HCEC 1CT (cell line): ENCODE measurements at regions not wholly inside any gene's neighbourhood (a gene's known extent, or its start where the extent isn't known, plus 50 kb on each side); places are given as distances from the start of the nearest gene placed in this dataset.

ENCODE experiments used
- DNase-seq: peaks from one replicate; pipeline ENCODE4 v3.0.0-alpha.2; 2017

DNA sequence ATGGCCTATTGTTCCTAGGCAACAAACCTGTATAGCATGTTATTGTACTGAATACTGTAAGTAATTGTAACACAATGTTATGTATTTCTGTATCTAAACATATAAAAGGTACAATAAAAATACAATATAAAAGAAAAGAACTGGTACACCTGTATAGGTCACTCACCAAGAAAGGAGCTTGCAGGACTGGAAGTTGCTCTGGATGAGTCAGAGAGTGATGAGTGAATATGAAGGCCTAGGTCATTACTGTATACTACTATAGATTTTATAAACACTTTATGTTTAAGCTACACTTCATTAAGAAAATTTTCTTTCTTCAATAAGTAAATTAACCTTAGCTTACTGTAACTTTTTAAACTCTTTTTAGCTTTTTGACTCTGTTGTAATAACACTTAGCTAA lies 559.9 kb downstream of the PLPP3 start:
- no peak for DNase-seq

DNA sequence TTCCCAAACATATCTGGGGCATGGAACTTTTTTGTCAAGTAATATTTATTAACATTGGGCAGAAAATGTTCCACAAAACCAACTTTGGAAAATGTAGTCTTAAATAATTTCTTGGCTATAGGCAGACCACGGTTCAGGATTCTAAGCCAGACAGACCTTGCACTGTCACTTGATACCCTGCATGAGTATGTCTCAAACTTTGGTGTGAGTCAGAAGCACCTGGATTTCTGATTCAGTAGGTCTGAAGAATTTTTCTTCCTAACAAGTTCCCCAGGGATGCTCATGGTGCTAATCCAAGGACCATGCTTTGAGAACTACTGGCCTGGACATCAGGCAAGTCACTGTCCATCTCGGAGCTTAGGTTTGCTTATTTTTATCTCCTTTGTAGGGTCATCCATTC lies 562.0 kb downstream of the PLPP3 start:
- no peak for DNase-seq

DNA sequence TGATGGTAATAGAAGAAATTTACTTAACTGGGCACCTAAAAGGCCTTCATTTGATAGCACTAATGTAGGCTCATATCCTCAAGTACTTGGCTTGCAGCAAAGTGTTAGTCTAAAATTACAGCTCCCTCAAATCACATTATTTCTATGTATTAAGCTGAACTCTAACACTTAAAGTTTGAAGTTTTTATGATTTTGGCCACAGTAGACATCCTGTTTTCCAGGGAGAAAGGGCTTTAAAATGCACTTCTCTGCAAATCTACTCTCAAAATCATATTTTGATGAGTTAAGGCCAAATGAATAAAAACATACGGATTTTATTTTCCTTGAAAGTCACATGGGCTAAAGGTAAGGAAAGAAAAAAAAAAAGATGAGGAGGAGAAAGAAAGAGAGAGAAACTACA lies 575.5 kb downstream of the PLPP3 start:
- DNase-seq, result no peak

DNA sequence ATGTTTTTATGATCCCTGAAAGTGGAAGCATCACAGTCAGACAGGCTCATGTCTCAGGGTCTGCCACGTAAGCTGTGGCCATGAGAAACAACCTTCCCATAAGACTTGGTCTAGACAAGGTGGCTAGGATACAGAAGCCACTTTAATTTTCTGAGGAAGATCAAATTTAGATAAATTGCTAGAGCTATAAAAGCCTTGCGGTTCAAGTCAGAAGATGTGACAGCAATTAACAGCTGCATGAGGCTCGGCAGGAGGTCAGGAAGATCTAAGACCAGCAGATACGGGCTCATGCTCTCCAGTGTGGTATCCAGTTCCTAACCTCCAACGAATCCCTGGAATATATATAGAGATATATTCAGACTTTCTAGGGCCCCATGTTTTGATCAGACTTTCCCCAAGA lies 577.1 kb downstream of the PLPP3 start:
- no peak for DNase-seq

DNA sequence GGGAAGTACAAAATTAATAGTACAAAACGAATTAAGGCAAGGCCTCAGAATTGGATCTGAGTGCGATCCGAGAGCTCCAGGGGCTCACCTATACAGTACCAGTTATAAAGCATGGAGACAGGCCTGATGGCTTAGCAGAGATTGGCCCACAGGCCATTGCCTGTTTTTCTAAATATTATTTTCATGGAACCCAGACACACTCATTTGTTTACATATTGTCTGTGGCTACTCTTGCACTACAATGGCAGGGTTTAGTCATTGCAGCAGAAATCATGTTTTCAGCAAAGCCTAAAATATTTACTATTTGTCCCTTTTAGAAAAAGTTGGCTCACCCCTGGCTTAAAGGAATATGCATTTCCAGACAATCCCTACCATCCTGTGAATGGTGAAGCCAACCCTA lies 578.9 kb downstream of the PLPP3 start:
- DNase-seq, result no peak

DNA sequence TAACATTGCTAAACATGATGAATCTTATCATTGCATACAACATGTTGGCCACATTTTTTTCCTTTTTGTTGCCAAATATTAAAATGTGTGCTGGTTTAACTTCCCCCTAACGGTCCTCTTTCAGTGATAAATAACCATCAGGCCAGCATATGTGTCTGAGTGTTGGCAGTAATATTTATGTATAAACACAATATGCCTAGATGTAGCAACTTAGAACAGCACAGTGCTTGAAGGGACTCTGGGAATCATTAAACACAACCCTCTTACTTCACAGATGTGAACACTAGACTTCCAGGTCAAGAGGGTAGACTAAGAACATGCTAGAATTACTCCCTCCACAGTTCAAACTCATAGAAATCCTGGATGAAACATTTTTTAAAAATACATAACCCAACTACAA lies 581.8 kb downstream of the PLPP3 start:
- no peak for DNase-seq

DNA sequence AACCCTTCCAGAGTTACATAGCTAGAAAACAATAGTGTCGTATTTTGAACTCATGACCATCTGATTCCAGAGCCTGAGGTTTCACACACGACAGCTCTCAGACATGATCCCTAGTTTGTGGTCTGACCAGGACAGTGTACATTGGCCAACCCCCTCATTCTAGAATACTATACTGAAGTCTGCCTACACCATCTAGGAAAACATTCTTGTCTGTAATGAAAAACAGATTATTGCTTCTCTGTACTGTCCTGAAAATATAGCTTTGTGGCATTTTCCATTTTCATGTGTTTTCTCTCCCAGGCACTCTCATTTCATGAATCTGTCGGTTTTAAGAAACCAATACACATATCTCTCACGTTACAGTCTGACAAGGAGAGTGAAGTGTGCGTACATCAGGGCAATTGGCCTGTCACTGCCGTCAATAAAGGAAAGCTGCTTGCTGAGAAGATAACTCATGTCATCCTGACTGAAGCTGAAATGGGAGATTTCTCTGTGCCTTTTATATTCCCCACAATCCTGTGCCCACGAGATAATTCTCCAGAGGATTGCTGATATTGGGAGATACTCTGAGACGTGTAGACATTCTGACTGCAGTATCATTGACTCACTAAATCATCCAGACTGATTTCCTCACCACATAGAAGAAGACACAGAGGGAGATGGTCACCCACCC lies 585.6 kb downstream of the PLPP3 start:
- no peak for DNase-seq

DNA sequence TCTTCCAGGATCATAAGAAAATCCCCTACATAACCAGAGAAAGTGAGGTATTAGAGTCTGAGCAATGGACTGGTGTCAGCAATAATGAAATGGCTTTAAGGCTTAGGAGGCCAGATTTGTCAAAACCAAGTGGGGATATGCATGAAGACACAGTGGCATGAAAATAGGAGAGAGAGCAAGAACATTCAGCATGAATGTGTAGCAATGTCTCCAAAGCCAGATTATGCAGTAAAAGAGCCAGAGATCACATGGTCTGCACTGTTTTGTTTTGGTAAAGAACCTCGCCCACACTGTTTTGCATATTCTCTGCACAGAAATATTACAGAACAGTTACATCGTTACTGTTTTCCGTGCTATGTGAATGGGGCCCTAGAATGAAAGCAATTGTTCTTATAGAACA lies 589.4 kb downstream of the PLPP3 start:
- DNase-seq, result no peak

DNA sequence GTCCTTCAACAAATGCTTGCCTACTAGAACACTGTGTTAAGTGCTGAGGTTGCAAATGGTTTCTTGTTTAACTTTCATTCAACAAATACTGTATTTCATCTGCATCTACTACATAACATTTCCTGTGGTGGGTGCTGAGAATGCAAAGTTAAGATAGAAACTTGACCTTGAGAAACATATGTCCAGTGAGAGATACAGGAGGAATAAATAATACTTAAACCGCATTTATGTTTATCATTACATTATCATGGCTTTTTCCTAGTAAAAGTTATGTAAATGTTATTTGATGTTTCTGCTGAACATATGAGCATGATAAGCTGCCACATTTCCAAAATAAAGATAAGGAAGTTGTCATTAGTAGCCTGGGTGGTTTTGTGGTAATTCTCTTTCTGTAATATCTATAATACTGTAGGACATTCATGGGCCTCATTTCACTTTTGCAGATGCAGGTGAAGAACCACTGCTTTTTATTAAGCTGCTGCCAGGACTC lies 590.4 kb downstream of the PLPP3 start:
- DNase-seq, result no peak

DNA sequence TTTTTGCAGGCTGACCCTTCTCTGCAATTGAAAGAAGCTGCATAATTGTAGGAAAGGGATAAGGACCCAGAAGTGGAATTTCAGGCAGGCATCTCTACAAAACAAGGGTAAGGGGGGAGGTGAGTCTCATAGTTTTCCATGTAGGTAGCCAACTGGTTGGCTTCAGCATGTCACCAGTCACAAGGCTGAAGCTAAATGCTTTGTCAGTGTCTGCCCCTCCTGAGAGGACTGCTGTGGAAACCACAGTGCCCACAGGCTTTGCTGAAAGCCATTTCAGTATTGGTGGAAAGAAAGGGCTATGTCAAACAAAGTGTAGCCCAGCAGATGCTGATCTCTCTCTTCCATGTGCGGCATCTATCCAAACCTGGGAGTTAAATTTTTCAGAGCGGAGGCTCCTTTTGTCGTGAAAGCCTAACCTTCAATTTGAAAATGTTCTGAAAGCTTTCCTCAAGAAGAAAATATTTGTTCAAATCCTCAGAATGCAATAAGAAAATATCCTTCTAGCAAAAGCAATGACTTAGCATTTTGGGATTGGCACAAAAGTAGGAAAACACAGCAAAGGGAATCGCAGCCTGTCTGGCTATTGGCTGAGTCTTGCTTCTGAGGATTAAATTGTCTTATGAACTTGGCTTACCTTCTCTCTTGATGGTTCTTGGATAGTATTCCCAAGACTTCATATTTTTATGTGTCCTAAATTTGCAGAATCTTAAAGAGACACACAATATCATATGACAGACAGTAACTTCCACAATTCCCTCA lies 591.7 kb downstream of the PLPP3 start:
- no peak for DNase-seq

DNA sequence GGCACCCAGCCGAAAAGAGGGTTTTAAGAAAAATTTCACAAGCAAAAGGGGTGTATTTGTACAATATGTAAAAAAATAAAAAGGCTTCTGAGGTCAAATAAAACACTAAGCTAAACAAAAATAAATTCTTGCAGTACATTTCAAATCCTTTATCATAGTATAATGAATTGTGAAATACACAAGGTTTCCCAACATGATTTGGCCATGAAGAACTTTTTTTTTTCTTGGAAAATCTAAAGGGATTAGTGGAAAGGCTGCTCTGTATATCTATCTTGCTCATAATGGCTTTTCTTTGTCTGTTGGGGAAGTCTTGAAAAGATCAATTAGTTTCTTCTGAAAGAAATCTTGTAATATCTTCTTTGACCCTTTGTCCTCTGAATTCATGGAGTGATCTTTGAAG lies 593.4 kb downstream of the PLPP3 start:
- peak; percentile 31 for DNase-seq

DNA sequence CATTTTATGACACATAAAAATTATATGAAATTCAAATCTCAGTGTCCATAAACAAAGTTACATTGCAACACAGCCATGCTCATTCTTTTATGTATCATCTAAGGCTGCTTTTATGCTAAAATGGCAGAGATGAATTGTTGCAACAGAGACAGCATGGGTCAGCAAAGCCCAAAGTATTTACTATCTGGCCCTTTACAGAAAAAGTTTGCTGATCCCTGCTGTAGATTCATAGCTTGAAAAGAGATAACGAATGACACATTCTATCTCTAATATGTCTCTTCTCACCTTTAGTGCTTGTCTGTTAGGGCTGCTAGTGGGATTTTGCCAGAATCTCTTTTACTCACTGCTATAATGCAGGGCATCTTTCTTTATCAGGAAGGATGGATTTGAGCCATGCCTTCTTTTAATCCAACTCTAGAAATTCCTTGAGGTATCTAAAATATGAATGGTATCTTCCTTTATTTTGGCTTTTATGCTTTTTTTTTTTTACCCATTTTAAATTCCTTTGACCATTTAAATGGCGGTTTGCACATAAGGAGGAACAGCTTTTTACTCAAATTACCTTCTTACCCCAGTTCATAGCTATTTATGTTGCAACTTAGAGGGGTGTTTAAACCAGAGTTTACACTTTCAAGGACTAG lies 598.2 kb downstream of the PLPP3 start:
- DNase-seq, result peak; percentile 25

DNA sequence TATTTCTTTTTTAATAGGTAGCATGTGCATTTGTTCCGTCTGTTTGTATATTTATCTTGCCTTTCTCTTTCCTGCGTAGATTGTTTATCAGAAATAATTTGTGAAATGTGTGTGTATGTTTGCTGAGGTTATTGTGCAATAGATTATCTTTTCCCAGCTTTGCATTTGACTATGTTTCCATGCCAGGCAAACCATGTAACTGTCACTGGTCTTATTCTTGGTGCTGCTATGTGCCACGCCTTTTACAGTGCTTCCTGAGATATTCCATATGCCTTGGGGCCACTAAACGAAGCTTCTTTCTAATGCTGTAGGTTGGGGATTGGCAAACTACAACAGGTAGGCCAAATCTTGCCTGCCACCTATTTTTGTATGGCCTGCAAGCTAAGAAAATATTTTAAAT lies 598.8 kb downstream of the PLPP3 start:
- DNase-seq, result peak; percentile 31

DNA sequence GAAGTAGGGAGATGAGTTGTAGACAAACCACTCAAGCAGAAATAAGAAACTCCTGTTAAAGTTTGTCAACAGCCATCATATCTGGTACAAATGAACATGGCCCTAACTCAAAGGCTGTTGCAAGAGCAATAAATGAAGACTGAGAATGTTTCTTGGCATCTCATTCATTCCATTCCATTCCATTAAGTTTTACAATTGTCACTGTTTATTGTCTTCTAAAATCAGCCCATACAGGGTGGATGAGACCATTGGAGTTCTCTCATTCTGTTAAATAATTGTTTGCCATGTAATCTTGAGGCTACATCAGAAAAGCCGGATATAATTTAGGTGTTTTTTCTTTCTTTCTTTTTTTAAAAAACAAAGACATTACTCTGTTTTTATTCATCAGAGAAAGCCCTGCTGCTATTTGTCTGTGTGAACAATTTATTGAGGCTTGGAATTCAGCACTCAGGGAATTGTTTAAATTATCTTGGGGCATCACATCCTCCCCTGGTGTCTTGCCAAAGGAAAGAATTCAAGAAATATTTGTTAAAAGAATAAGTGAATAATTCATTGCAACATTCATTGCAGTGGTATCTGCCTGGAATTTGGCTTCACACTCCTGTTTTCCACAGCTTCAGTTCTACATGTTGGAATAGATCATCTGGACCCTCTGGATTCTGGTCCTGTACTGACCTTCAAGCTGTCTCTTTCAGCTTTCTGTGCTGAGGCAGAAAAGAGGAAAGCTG lies 604.5 kb downstream of the PLPP3 start:
- peak; percentile 64 for DNase-seq

DNA sequence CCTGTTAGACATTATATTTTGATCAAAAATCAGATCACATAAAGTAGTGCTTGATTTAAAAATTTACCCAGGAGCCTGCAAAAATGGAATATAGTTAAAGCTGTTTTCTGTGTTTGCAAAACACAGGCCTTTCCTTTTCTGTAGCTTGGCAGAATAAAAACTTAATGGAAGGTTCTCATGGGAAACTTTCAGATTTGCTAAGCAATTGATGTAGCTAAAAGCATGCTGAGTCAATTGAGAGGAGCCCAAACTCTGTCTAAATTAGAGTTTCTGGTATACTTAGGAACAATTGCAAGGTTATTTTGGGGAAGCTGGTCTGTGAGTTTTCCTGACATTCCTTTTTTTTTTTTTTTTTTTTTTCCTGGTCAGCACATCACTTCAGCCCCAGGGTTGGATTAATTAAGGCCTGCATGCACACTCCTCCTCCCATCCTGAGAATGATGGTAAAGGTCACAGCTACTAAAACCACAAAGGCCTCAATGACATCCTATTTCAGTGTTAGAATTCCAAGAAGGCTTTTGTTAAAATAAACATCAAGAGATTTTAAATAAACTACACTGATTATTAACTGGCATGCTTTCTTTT lies 608.7 kb downstream of the PLPP3 start:
- no peak for DNase-seq

DNA sequence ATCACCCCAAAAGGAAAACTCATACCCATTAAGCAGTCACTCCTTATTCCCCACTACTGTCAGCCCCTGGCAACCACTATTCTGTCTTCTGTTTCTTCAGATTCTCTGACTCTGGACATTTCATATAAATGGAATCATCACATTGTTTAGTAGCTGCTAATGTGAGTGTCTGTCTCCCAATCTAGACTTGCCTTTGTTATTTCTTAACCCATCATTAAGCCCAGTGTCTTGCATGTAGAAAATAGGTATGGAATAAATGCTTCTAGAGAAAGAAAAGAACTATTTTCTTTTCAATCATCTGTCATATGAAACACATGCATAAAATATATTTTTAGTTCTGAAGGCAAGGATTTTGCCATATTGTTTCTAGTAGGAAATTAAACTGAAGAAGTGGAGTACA lies 610.0 kb downstream of the PLPP3 start:
- no peak for DNase-seq

DNA sequence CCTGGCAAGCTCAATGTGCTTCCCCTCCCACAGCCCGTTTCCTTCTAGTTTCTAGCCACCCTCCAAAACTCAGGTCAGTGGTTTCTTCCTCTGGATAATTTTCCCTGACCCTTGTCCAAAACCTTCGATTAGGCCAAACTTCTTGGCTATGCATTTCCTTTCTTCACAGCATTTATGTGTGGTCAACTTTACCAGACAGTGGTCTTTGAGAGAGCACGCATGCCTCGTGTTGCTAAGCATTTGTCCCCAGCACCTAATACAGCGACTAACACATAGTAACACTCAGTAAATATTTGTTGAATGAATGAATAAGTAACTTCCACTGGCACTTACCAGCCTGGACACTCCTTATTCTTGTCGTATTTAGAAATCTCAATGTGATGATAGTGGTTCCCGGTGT lies 610.7 kb downstream of the PLPP3 start:
- no peak for DNase-seq

DNA sequence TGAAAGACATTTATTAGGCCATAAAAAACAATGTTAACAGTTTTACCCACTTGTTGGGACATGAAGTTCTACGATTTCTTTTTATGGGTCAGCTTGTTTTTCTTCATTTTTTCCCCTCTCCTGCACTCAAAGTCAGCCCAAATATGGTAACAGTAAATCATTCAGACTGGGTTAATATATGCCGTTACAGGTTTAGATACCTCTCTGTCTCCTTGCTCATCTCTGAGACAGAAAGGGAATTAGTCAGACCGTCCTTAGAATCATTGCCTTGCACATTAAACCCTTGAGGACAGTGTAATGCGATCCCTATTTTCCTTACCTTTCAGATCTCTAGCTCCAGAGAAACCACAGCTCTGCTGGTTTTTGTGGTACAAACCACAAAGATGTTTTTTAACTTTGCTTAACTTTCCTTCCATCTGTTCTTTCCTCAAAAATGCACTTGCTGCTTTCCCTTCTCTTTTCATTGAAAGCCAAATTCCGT lies 613.3 kb downstream of the PLPP3 start:
- no peak for DNase-seq

DNA sequence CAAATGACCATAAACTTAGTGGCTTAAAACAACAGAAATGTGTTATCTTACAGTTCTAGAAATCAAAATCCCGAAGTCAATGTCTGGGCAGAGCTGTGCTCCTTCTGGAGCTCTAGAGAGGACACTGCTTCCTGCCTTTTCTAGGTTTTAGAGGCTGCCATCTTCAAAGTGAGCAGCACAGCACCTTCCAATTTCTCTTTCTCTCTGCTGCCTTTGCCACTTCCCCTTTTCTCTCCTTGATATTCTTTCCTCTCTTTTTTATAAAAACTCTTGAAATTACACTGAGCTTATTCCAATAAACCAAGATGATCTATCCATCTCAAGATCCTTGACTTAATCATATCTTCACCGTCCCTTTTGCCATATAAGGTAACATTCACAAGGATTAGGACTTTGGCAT lies 616.9 kb downstream of the PLPP3 start:
- DNase-seq, result no peak

DNA sequence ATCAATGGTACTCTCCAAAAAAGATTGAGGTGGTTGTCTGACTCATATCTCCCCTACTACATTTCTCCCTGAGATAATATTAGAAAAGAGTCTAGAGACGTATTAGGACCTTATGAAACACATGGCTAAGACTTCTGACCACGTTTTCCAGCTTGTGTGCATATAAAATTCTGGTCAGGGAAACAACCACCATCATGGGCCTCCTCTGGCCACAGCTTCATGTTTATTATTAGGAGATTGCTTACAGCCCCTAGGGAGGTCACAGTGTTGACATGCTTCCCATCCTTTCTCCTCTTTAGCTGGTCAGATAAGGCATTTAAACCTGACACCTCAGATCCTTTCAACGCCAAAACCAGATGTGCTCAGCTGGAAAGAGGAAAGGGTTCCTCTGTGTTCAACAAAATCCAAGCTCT lies 620.2 kb downstream of the PLPP3 start:
- no peak for DNase-seq

DNA sequence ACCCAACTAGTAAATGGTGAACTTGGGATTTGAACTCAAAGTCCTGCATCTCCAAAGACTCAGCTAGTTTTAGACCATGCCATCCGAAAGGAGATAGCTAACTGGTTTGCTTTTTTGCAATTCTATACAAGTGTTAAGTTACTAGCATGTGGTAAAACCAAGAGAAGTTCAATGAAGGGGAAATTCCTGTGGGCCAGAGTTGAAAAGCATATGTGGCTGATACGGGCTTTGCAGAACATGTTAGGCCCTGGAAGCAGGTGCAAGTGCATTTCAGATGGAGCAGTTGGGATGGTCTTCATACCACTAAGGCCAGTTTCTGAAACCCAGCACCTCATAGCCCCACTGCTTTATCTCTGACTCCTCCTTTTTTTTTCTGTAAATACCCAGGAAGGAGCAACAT lies 620.9 kb downstream of the PLPP3 start:
- no peak for DNase-seq

DNA sequence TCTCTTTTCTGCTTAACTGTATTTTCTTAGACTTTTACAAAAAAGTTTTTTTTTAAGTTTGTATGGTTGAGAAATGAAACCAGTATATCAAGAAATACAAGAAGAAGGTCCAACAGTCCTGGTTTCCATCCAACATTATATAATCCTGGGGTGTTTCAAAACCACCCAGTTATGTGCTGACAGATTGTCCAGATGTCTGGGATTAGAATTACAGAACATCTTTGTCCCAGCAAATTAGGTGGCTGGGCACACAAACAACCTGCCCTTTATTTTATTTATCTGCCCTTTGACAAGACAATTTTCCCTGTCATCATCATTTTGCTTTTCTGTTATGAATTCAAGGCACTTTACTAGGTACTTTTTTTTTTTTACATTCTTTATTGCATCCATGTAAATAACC lies 622.1 kb downstream of the PLPP3 start:
- no peak for DNase-seq
